ENCODE measurements at regions not wholly inside any gene's neighbourhood (a gene's known extent, or its start where the extent isn't known, plus 50 kb on each side); places are given as distances from the start of the nearest gene placed in this dataset.

DNA sequence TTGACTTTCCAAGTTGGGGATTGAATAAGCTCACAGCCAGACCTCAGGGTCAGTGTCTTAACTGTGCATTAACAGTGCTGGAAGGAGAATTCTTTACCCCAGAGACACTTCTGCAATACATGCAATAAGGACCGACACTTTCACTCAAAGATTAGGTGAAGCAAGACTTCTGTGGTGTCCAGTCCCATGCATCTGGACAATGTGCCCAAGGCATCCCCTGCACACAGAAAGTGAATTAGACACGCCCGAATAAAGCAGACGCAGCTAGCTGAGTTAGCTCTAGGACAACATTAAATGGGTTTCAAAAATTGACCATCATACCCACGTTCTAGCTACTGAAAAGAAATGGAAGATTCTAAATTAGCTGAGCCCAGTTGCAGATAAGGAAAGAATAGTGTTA, 223.9 kb upstream of the NR2F2 start:
- TF ChIP-seq, protein P1, sequence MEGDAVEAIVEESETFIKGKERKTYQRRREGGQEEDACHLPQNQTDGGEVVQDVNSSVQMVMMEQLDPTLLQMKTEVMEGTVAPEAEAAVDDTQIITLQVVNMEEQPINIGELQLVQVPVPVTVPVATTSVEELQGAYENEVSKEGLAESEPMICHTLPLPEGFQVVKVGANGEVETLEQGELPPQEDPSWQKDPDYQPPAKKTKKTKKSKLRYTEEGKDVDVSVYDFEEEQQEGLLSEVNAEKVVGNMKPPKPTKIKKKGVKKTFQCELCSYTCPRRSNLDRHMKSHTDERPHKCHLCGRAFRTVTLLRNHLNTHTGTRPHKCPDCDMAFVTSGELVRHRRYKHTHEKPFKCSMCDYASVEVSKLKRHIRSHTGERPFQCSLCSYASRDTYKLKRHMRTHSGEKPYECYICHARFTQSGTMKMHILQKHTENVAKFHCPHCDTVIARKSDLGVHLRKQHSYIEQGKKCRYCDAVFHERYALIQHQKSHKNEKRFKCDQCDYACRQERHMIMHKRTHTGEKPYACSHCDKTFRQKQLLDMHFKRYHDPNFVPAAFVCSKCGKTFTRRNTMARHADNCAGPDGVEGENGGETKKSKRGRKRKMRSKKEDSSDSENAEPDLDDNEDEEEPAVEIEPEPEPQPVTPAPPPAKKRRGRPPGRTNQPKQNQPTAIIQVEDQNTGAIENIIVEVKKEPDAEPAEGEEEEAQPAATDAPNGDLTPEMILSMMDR (IDR thresholded peaks at IDR 0.05), result no peak
- TF ChIP-seq GABPB1 (CRISPR knock-in tag; IDR thresholded peaks at IDR 0.05), result no peak
- TF ChIP-seq, protein P2, sequence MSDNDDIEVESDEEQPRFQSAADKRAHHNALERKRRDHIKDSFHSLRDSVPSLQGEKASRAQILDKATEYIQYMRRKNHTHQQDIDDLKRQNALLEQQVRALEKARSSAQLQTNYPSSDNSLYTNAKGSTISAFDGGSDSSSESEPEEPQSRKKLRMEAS (CRISPR knock-in tag; IDR thresholded peaks at IDR 0.05), result no peak
- no peak for TF ChIP-seq RELA (CRISPR knock-in tag; IDR thresholded peaks at IDR 0.05; ENCODE audit: borderline replicate concordance)
